Keratinocyte (primary cell): ENCODE measurements at regions not wholly inside any gene's neighbourhood (a gene's known extent, or its start where the extent isn't known, plus 50 kb on each side); places are given as distances from the start of the nearest gene placed in this dataset.
A peak's percentile ranks its signal among the peaks of the same experiment; 100 is the strongest.

Experiments
- DNase-seq: peaks from one replicate; pipeline ENCODE4 v3.0.0-alpha.2; 2011; ENCODE audit warnings: low read depth, missing footprints, low spot score
- FAIRE-seq: peaks from 2 replicates; lab custom pipeline; 2011; peaks lifted over from hg19 to GRCh38; lab: Jason Lieb, UNC
- H2AFZ ChIP-seq: 2 replicates; pipeline ENCODE4 v1.6.0; 2012; ENCODE audit warnings: low read length, control low read depth, inconsistent platforms; ENCODE audit not compliant: control insufficient read depth
- H3K27ac ChIP-seq: 2 replicates; pipeline ENCODE4 v1.5.1; 2011; ENCODE audit warnings: low read length; ENCODE audit not compliant: control insufficient read depth, insufficient read depth
- H3K27me3 ChIP-seq: 3 replicates; pipeline ENCODE4 v1.6.0; 2011; ENCODE audit warnings: low read length; ENCODE audit not compliant: control insufficient read depth, insufficient read depth; ENCODE audit errors: extremely low read depth
- H3K36me3 ChIP-seq, 2 experiments: 2 replicates in 1 of 2; 3 replicates in 1 of 2; pipeline ENCODE4 v1.5.1; 2011; ENCODE audit warnings: low read length in 2 of 2, mild to moderate bottlenecking in 1 of 2; ENCODE audit not compliant: control insufficient read depth in 2 of 2, insufficient read depth in 2 of 2; ENCODE audit errors: extremely low read depth in 1 of 2
- H3K4me1 ChIP-seq: 3 replicates; pipeline ENCODE4 v1.5.1; 2011; ENCODE audit warnings: low read length; ENCODE audit not compliant: control insufficient read depth, insufficient read depth; ENCODE audit errors: extremely low read depth
- H3K4me2 ChIP-seq: 3 replicates; pipeline ENCODE4 v1.6.0; 2011; ENCODE audit warnings: low read depth, low read length; ENCODE audit not compliant: control insufficient read depth, insufficient read depth; ENCODE audit errors: extremely low read depth
- H3K4me3 ChIP-seq, 3 experiments: fragments of 200-600 bp in 1 of 3; sonication (generic) in 1 of 3; 2 replicates in 2 of 3; 3 replicates in 1 of 3; pipeline ENCODE4 v1.5.1; 2011 to 2016; ENCODE audit warnings: low read length in 3 of 3, mild to moderate bottlenecking in 3 of 3, control low read depth in 2 of 3, inconsistent platforms in 1 of 3, low read depth in 1 of 3, mixed read lengths in 1 of 3, mixed run types in 1 of 3, moderate library complexity in 1 of 3; ENCODE audit not compliant: control insufficient read depth in 2 of 3, insufficient read depth in 2 of 3; ENCODE audit errors: extremely low read depth in 1 of 3
- H3K79me2 ChIP-seq: 2 replicates; pipeline ENCODE4 v1.6.0; 2012; ENCODE audit warnings: low read length; ENCODE audit not compliant: control insufficient read depth, insufficient read depth
- H3K9ac ChIP-seq: 3 replicates; pipeline ENCODE4 v1.6.0; 2011; ENCODE audit warnings: low read length; ENCODE audit not compliant: control insufficient read depth, insufficient read depth; ENCODE audit errors: extremely low read depth
- H3K9me1 ChIP-seq: 3 replicates; pipeline ENCODE4 v1.6.0; 2011; ENCODE audit warnings: low read length; ENCODE audit not compliant: control insufficient read depth, insufficient read depth; ENCODE audit errors: extremely low read depth
- H3K9me3 ChIP-seq: 2 replicates; pipeline ENCODE4 v1.5.1; 2012; ENCODE audit warnings: low read depth, low read length; ENCODE audit not compliant: control insufficient read depth
- H4K20me1 ChIP-seq: 3 replicates; pipeline ENCODE4 v1.6.0; 2011; ENCODE audit warnings: low read length; ENCODE audit not compliant: control insufficient read depth, insufficient read depth; ENCODE audit errors: extremely low read depth
- EZH2 ChIP-seq: IDR thresholded peaks from one replicate; pipeline ENCODE4 v1.6.1; 2012; ENCODE audit warnings: inconsistent platforms, mild to moderate bottlenecking, low read length, moderate library complexity
- dilution Hi-C: fragments of 300-500 bp; cut with MboI; formaldehyde crosslinking; loops from one replicate; pipeline ENCODE4 v1.7.0; 2020; ENCODE audit warnings: low sequenced_read_pairs; ENCODE audit not compliant: extremely low pct_ligation_motif_present
- TF ChIP-seq, protein P1 (sequence below), 3 experiments: IDR thresholded peaks in 1 of 3; conservative IDR thresholded peaks in 1 of 3; optimal IDR thresholded peaks in 1 of 3; 2 replicates in 2 of 3; 3 replicates in 1 of 3; pipeline versions ENCODE3 to v1.5.1; 2011; ENCODE audit warnings: low read length in 3 of 3, mild to moderate bottlenecking in 3 of 3, moderate library complexity in 2 of 3, control low read depth in 1 of 3, inconsistent platforms in 1 of 3; ENCODE audit not compliant: insufficient read depth in 2 of 3; ENCODE audit errors: extremely low read depth in 1 of 3

- no peaks in the 10 kb centered on the region for H4K20me1 ChIP-seq
- no peak overlapping the region for H3K9ac ChIP-seq
- H3K4me3 ChIP-seq = no peak overlapping the region
- no peak for TF ChIP-seq EZH2
- TF ChIP-seq, protein P1, sequence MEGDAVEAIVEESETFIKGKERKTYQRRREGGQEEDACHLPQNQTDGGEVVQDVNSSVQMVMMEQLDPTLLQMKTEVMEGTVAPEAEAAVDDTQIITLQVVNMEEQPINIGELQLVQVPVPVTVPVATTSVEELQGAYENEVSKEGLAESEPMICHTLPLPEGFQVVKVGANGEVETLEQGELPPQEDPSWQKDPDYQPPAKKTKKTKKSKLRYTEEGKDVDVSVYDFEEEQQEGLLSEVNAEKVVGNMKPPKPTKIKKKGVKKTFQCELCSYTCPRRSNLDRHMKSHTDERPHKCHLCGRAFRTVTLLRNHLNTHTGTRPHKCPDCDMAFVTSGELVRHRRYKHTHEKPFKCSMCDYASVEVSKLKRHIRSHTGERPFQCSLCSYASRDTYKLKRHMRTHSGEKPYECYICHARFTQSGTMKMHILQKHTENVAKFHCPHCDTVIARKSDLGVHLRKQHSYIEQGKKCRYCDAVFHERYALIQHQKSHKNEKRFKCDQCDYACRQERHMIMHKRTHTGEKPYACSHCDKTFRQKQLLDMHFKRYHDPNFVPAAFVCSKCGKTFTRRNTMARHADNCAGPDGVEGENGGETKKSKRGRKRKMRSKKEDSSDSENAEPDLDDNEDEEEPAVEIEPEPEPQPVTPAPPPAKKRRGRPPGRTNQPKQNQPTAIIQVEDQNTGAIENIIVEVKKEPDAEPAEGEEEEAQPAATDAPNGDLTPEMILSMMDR (optimal IDR thresholded peaks at IDR 0.05 in 1 of 3, IDR thresholded peaks at IDR 0.05 in 1 of 3, conservative IDR thresholded peaks at IDR 0.05 in 1 of 3; ENCODE audit: extremely low read depth in 1 of 3, insufficient read depth in 2 of 3, low read length in 3 of 3) = peak; percentile 78 to 86 (median 81)
- H3K4me2 ChIP-seq = no peak overlapping the region
- no peaks in the 10 kb centered on the region for H3K36me3 ChIP-seq
- H3K9me1 ChIP-seq = no peaks in the 10 kb centered on the region
- dilution Hi-C loops = no loop called here
- no peaks in the 10 kb centered on the region for H3K27me3 ChIP-seq
- H3K79me2 ChIP-seq = no peaks in the 10 kb centered on the region
- H3K9me3 ChIP-seq = no peaks in the 10 kb centered on the region
- H3K4me1 ChIP-seq = no peaks in the 10 kb centered on the region
- H3K27ac ChIP-seq = no peak overlapping the region
- FAIRE-seq = no peak
- DNase-seq = no peak
- no peak overlapping the region for H2AFZ ChIP-seq
Measured at GRCh38 chr22:35154937-35155387, 89.0 kb downstream of the ISX start.

GRCh38 chr22:35155403-35156025 lies 89.6 kb downstream of the ISX start:
- Histone ChIP-seq H2AFZ (no peak overlapping the region), H3K79me2 (no peaks in the 10 kb centered on the region), H3K36me3 (no peaks in the 10 kb centered on the region), H3K4me3 (no peak overlapping the region), H3K9me3 (no peaks in the 10 kb centered on the region), H3K27me3 (no peaks in the 10 kb centered on the region), H3K27ac (no peak overlapping the region), H3K9ac (no peak overlapping the region), H3K4me1 (no peaks in the 10 kb centered on the region), H3K9me1 (no peaks in the 10 kb centered on the region), H4K20me1 (no peaks in the 10 kb centered on the region), H3K4me2 (no peak overlapping the region)
- DNase-seq (no peak), FAIRE-seq (no peak)
- TF ChIP-seq, protein P1 (optimal IDR thresholded peaks at IDR 0.05 in 1 of 3, IDR thresholded peaks at IDR 0.05 in 1 of 3, conservative IDR thresholded peaks at IDR 0.05 in 1 of 3; ENCODE audit: extremely low read depth in 1 of 3, insufficient read depth in 2 of 3, low read length in 3 of 3) = peak in 1 of 3 experiments; percentile 13
- no peak for TF ChIP-seq EZH2
- dilution Hi-C loops = no loop called here
